ENCODE measurements at regions not wholly inside any gene's neighbourhood (a gene's known extent, or its start where the extent isn't known, plus 50 kb on each side); places are given as distances from the start of the nearest gene placed in this dataset.

- no peak overlapping the region for H2BK5ac ChIP-seq (ENCODE audit: low read depth, low read length)
- H2AFZ ChIP-seq (ENCODE audit: low read length) = no peak overlapping the region
- no peak for DNase-seq (ENCODE audit: low read depth in 1 of 2, low spot score in 2 of 2)
- H3K79me2 ChIP-seq (ENCODE audit: control insufficient read depth in 1 of 2, insufficient read depth in 2 of 2, low read length in 2 of 2) = no peaks in the 10 kb centered on the region
- no peak overlapping the region for H3K4ac ChIP-seq (replicated peaks; ENCODE audit: insufficient read length, low read depth, low read length)
- peaks cover 0 to 4% (median 2%) of the 10 kb centered on the region in 4 experiments; a peak in 3 of 7 replicates for H3K4me1 ChIP-seq (replicated peaks in 1 of 4; ENCODE audit: control insufficient read depth in 3 of 4, insufficient read depth in 4 of 4, low read length in 3 of 4)
- H2AK5ac ChIP-seq (ENCODE audit: low read depth, low read length) = no peak overlapping the region; the same call in 1 of the 2 replicates
- H3K23ac ChIP-seq (ENCODE audit: insufficient read length) = no peak overlapping the region
- H3K23me2 ChIP-seq (ENCODE audit: low read depth, low read length) = no peaks in the 10 kb centered on the region
- H3K4me3 ChIP-seq (ENCODE audit: extremely low read depth in 1 of 4, insufficient read depth in 2 of 4, low read depth in 3 of 4, low read length in 4 of 4) = no peak overlapping the region
- ChIA-PET POLR2A (ENCODE audit: partially characterized antibody) (no interaction called here), CTCF (ENCODE audit: partially characterized antibody) (interaction anchor here (1.0 to 1.2 kb wide), 4 partner anchors 13 to 87 kb away, joined by 3 to 5 read pairs (median 3); no protein-coding TSS in a partner anchor)
- H4K8ac ChIP-seq (ENCODE audit: extremely low read depth, insufficient read depth, low read length) = no peak overlapping the region
- H4K20me1 ChIP-seq (replicated peaks in 1 of 2; ENCODE audit: control insufficient read depth in 1 of 2, insufficient read depth in 2 of 2, low read length in 2 of 2) = peaks cover 2 to 4% of the 10 kb centered on the region in 2 experiments
- no peak for FAIRE-seq
- no peak overlapping the region for H3K27ac ChIP-seq (ENCODE audit: low read depth, low read length)
- H4K5ac ChIP-seq (ENCODE audit: insufficient read length, low read depth, low read length) = no peak overlapping the region
- no peak overlapping the region for H3K18ac ChIP-seq (ENCODE audit: extremely low read depth, low read length)
- peaks cover 3 to 7% of the 10 kb centered on the region in 2 experiments; a peak in 2 of 4 replicates for H3K9me3 ChIP-seq (ENCODE audit: insufficient read depth in 2 of 2, low read depth in 1 of 2, low read length in 1 of 2)
- 92% methylated on average over 19 of the region's 19 CpGs; no CpG with 5 or more reads in 1 of the 2 experiments for WGBS, 2 experiments (ENCODE audit: extremely low coverage in 1 of 2, insufficient coverage in 1 of 2, insufficient read length in 1 of 2, insufficient replicate concordance in 2 of 2, low coverage in 1 of 2, low lambda C conversion rate in 2 of 2, missing lambda C conversion rate in 1 of 2)
- H2BK120ac ChIP-seq (replicated peaks; ENCODE audit: low read depth, low read length) = no peak overlapping the region
- no peak overlapping the region for H2BK15ac ChIP-seq (ENCODE audit: low read length)
- H2BK20ac ChIP-seq (ENCODE audit: low read length) = no peak overlapping the region
- H2BK12ac ChIP-seq (ENCODE audit: low read depth, low read length) = no peak overlapping the region
- H4K91ac ChIP-seq (replicated peaks; ENCODE audit: insufficient read length, low read length) = no peak overlapping the region
- H3K14ac ChIP-seq (ENCODE audit: insufficient read length) = no peak overlapping the region
- no peak overlapping the region for H3K56ac ChIP-seq (replicated peaks; ENCODE audit: insufficient read length, low read depth, low read length)
- no peak overlapping the region for H3K4me2 ChIP-seq (ENCODE audit: insufficient read depth in 1 of 2, low read depth in 2 of 2, low read length in 2 of 2)
- H3K36me3 ChIP-seq (ENCODE audit: control insufficient read depth in 2 of 4, insufficient read depth in 4 of 4, low read length in 3 of 4) = peaks cover 0 to 3% (median 0%) of the 10 kb centered on the region in 4 experiments; a peak in 1 of 8 replicates
- H3K79me1 ChIP-seq (ENCODE audit: low read depth, low read length) = no peaks in the 10 kb centered on the region
- 0 out of 7 replicates have a peak, but pooled peaks cover 0 to 2% (median 0%) of the 10 kb centered on the region in 4 experiments for H3K27me3 ChIP-seq (replicated peaks in 1 of 4; ENCODE audit: control insufficient read depth in 3 of 4, extremely low read depth in 1 of 4, insufficient read depth in 3 of 4, low read length in 3 of 4)
- no peak overlapping the region for H3K9ac ChIP-seq (replicated peaks in 1 of 4; ENCODE audit: extremely low read depth in 1 of 4, low read depth in 3 of 4, low read length in 3 of 4)
- TF ChIP-seq SUZ12 (IDR thresholded peaks at IDR 0.05; ENCODE audit: low read length) (no peak), TEAD4 (IDR thresholded peaks at IDR 0.05; ENCODE audit: low read depth, low read length) (no peak), EP300 (IDR thresholded peaks at IDR 0.05; ENCODE audit: borderline replicate concordance in 1 of 2, low read depth in 2 of 2, low read length in 2 of 2) (no peak), ATF3 (IDR thresholded peaks at IDR 0.05; ENCODE audit: insufficient read depth, low read depth, low read length) (no peak), RFX5 (IDR thresholded peaks at IDR 0.05; ENCODE audit: borderline replicate concordance, low read depth, low read length) (no peak), FOSL1 (IDR thresholded peaks at IDR 0.05; ENCODE audit: insufficient read depth, low read depth, low read length) (no peak), MAFK (IDR thresholded peaks at IDR 0.05; ENCODE audit: low read depth, low read length) (no peak), CBX5 (IDR thresholded peaks at IDR 0.05; ENCODE audit: low read depth, low read length) (no peak), PHF8 (conservative IDR thresholded peaks at IDR 0.05; ENCODE audit: low read depth, low read length) (no peak), MAX (IDR thresholded peaks at IDR 0.05) (no peak), BACH1 (IDR thresholded peaks at IDR 0.05; ENCODE audit: low read length) (no peak)
Measured at GRCh38 chr22:26766510-26767350, 109.3 kb downstream of the MIAT start.

Measured in H1 (cell line).